ENCODE measurements at regions not wholly inside any gene's neighbourhood (a gene's known extent, or its start where the extent isn't known, plus 50 kb on each side); places are given as distances from the start of the nearest gene placed in this dataset.

- TF ChIP-seq, protein P1, sequence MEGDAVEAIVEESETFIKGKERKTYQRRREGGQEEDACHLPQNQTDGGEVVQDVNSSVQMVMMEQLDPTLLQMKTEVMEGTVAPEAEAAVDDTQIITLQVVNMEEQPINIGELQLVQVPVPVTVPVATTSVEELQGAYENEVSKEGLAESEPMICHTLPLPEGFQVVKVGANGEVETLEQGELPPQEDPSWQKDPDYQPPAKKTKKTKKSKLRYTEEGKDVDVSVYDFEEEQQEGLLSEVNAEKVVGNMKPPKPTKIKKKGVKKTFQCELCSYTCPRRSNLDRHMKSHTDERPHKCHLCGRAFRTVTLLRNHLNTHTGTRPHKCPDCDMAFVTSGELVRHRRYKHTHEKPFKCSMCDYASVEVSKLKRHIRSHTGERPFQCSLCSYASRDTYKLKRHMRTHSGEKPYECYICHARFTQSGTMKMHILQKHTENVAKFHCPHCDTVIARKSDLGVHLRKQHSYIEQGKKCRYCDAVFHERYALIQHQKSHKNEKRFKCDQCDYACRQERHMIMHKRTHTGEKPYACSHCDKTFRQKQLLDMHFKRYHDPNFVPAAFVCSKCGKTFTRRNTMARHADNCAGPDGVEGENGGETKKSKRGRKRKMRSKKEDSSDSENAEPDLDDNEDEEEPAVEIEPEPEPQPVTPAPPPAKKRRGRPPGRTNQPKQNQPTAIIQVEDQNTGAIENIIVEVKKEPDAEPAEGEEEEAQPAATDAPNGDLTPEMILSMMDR (conservative IDR thresholded peaks at IDR 0.05): no peak
- no peak for TF ChIP-seq ZFX (IDR thresholded peaks at IDR 0.05)
Observed at GRCh38 chr11:111439901-111440300, 60.8 kb upstream of the POU2AF1 start.

Measured in C4-2B (cell line).